ENCODE measurements at regions not wholly inside any gene's neighbourhood (a gene's known extent, or its start where the extent isn't known, plus 50 kb on each side); places are given as distances from the start of the nearest gene placed in this dataset.

- TF ChIP-seq CTCF (conservative IDR thresholded peaks at IDR 0.05; ENCODE audit: low read length) = no peak
- TF ChIP-seq EZH2phosphoT487 (IDR thresholded peaks at IDR 0.05; ENCODE audit: borderline replicate concordance) = no peak
Measured at GRCh38 chr9:115444959-115445358, 327.0 kb upstream of the TNC start.

All from Loucy (cell line).